A549 (cell line): ENCODE measurements at regions not wholly inside any gene's neighbourhood (a gene's known extent, or its start where the extent isn't known, plus 50 kb on each side); places are given as distances from the start of the nearest gene placed in this dataset.

Experiments
- ATAC-seq, 2 experiments: fragments of 200-7000 bp in 1 of 2; fragments of >200 bp in 1 of 2; cut with Nextera tagmentation in 1 of 2; cut with Tn5 transposase in 1 of 2; 3 replicates each; pipeline versions ENCODE4 v1.8.0 to v1.9.1; 2018 to 2020; ENCODE audit warnings: mild to moderate bottlenecking in 1 of 2, moderate library complexity in 1 of 2
- CTCF ChIA-PET: fragments of 300-600 bp; sonication (Branson Sonifier 250); formaldehyde crosslinking; extraction: SDS; loops from one replicate; lab custom pipeline; 2021; ENCODE audit warnings: antibody characterized with exemption, inconsistent platforms; lab: Yijun Ruan, JAX
- POLR2A ChIA-PET: fragments of 350-600 bp; formaldehyde crosslinking; extraction: SDS; loops from one replicate; lab custom pipeline; 2021; ENCODE audit warnings: antibody characterized with exemption, inconsistent platforms; lab: Yijun Ruan, JAX
- DNase-seq, 2 experiments: peaks; one replicate each; pipeline versions ENCODE4 v3.0.0 to v3.0.0-alpha.2; 2011 to 2016; ENCODE audit warnings: low read depth in 1 of 2, low spot score in 1 of 2
- FAIRE-seq: peaks from 2 replicates; lab custom pipeline; 2011; peaks lifted over from hg19 to GRCh38; lab: Jason Lieb, UNC
- H3K27ac ChIP-seq, 2 experiments: fragments of >200 bp; sonication (Bioruptor Twin); formaldehyde crosslinking; 3 replicates each; pipeline ENCODE4 v1.5.1; 2016 to 2017
- H3K4me1 ChIP-seq: fragments of >200 bp; sonication (Bioruptor Twin); formaldehyde crosslinking; 3 replicates; pipeline ENCODE4 v1.6.1; 2016
- H3K4me2 ChIP-seq: fragments of >200 bp; sonication (Bioruptor Twin); formaldehyde crosslinking; 3 replicates; pipeline ENCODE4 v1.6.1; 2016
- H3K4me3 ChIP-seq: fragments of >200 bp; sonication (Bioruptor Twin); formaldehyde crosslinking; 3 replicates; pipeline ENCODE4 v1.5.1; 2016
- H3K9me3 ChIP-seq: fragments of >200 bp; sonication (Bioruptor Twin); formaldehyde crosslinking; 3 replicates; pipeline ENCODE4 v1.6.1; 2016
- BHLHE40 ChIP-seq: IDR thresholded peaks from 2 replicates; pipeline ENCODE4 v1.6.1; 2012; ENCODE audit warnings: low read depth, low read length, inconsistent platforms
- CBX2 ChIP-seq: fragments of 200-600 bp; sonication (generic); IDR thresholded peaks from 2 replicates; pipeline ENCODE4 v1.6.1; 2016; ENCODE audit warnings: low read depth, mild to moderate bottlenecking, borderline replicate concordance
- CEBPB ChIP-seq, 2 experiments: fragments of >200 bp in 1 of 2; sonication (Bioruptor Twin) in 1 of 2; formaldehyde crosslinking in 1 of 2; IDR thresholded peaks; 2 replicates each; pipeline ENCODE4 v1.6.1; 2012 to 2016
- CHD2 ChIP-seq: fragments of 150-350 bp; IDR thresholded peaks from 2 replicates; pipeline ENCODE4 v1.6.1; 2014; ENCODE audit warnings: low read length; ENCODE audit not compliant: partially characterized antibody
- E2F6 ChIP-seq: IDR thresholded peaks from 2 replicates; pipeline ENCODE4 v1.6.1; 2012; ENCODE audit warnings: low read depth, borderline replicate concordance
- EHF ChIP-seq: fragments of 250-450 bp; sonication (Bioruptor Pico); IDR thresholded peaks from 2 replicates; pipeline ENCODE4 v1.5.0; 2020; ENCODE audit warnings: mild to moderate bottlenecking
- ESRRA ChIP-seq: fragments of 150-350 bp; IDR thresholded peaks from 2 replicates; pipeline ENCODE4 v1.6.1; 2014; ENCODE audit warnings: mild to moderate bottlenecking, low read length, borderline replicate concordance
- FOSB ChIP-seq: fragments of 250-450 bp; sonication (Bioruptor Pico); IDR thresholded peaks from 2 replicates; pipeline ENCODE4 v1.5.0; 2020; ENCODE audit warnings: mild to moderate bottlenecking, moderate library complexity
- GATA3 ChIP-seq: IDR thresholded peaks from 2 replicates; pipeline ENCODE4 v1.6.1; 2012; ENCODE audit warnings: borderline replicate concordance
- HES2 ChIP-seq: fragments of >200 bp; sonication (Bioruptor Twin); formaldehyde crosslinking; IDR thresholded peaks from 2 replicates; pipeline ENCODE4 v1.6.1; 2016
- HMGXB4 ChIP-seq: fragments of 250-450 bp; sonication (Bioruptor Pico); IDR thresholded peaks from 2 replicates; pipeline ENCODE4 v1.5.0; 2021; ENCODE audit warnings: mild to moderate bottlenecking, moderate library complexity, borderline replicate concordance
- HOXA7 ChIP-seq: fragments of 250-450 bp; sonication (Bioruptor Pico); IDR thresholded peaks from 2 replicates; pipeline ENCODE4 v1.5.0; 2020; ENCODE audit warnings: mild to moderate bottlenecking, moderate library complexity
- HOXB13 ChIP-seq: fragments of 250-450 bp; sonication (Bioruptor Pico); IDR thresholded peaks from 2 replicates; pipeline ENCODE4 v1.5.0; 2020; ENCODE audit warnings: low read depth, mild to moderate bottlenecking, moderate library complexity
- KDM1A ChIP-seq: fragments of 200-600 bp; sonication (generic); IDR thresholded peaks from 2 replicates; pipeline ENCODE4 v1.6.1; 2016; ENCODE audit warnings: low read depth, mild to moderate bottlenecking
- MAX ChIP-seq: IDR thresholded peaks from 2 replicates; pipeline ENCODE4 v1.6.1; 2012
- MAZ ChIP-seq: fragments of 150-350 bp; IDR thresholded peaks from 2 replicates; pipeline ENCODE4 v1.6.1; 2014; ENCODE audit warnings: antibody characterized with exemption, low read depth, low read length, borderline replicate concordance
- MYC ChIP-seq: IDR thresholded peaks from 2 replicates; pipeline ENCODE4 v1.6.1; 2012; ENCODE audit warnings: mild to moderate bottlenecking, inconsistent platforms, low read length, improper control_type of control experiment, borderline replicate concordance
- NPAS2 ChIP-seq: fragments of 250-450 bp; sonication (Bioruptor Pico); IDR thresholded peaks from 2 replicates; pipeline ENCODE4 v1.8.0; 2022; ENCODE audit warnings: mild to moderate bottlenecking, moderate library complexity, borderline replicate concordance
- PBX3 ChIP-seq: IDR thresholded peaks from 2 replicates; pipeline ENCODE4 v1.6.1; 2012
- PHF8 ChIP-seq: fragments of 200-600 bp; sonication (generic); IDR thresholded peaks from 2 replicates; pipeline ENCODE4 v1.6.1; 2016; ENCODE audit warnings: low read depth, mild to moderate bottlenecking, antibody characterized with exemption, moderate library complexity, borderline replicate concordance
- RAD21 ChIP-seq, 2 experiments: fragments of >200 bp in 1 of 2; sonication (Bioruptor Twin) in 1 of 2; formaldehyde crosslinking in 1 of 2; IDR thresholded peaks in 1 of 2; conservative IDR thresholded peaks in 1 of 2; 2 replicates in 1 of 2; 3 replicates in 1 of 2; pipeline ENCODE4 v1.6.1; 2012 to 2018; ENCODE audit warnings: inconsistent platforms in 1 of 2
- REST ChIP-seq: fragments of 200-600 bp; sonication (generic); IDR thresholded peaks from 2 replicates; pipeline ENCODE4 v1.6.1; 2016; ENCODE audit warnings: antibody characterized with exemption, mild to moderate bottlenecking, moderate library complexity
- RFX5 ChIP-seq: fragments of 450-650 bp; IDR thresholded peaks from 2 replicates; pipeline ENCODE4 v1.7.1; 2014; ENCODE audit warnings: antibody characterized with exemption, mild to moderate bottlenecking, moderate library complexity
- RNF2 ChIP-seq: fragments of 200-600 bp; sonication (generic); IDR thresholded peaks from 2 replicates; pipeline ENCODE4 v1.6.1; 2016; ENCODE audit warnings: low read depth, mild to moderate bottlenecking, antibody characterized with exemption, moderate library complexity, borderline replicate concordance
- ZNF302 ChIP-seq: fragments of 250-450 bp; sonication (Bioruptor Pico); IDR thresholded peaks from 2 replicates; pipeline ENCODE4 v1.9.0; 2021; ENCODE audit warnings: inconsistent platforms, mild to moderate bottlenecking, moderate library complexity
- ZSCAN20 ChIP-seq: fragments of 250-450 bp; sonication (Bioruptor Pico); IDR thresholded peaks from 2 replicates; pipeline ENCODE4 v1.8.0; 2022; ENCODE audit warnings: mild to moderate bottlenecking, moderate library complexity
- WGBS: methylation state at CpG from one replicate; pipeline ENCODE4 v1.1.6; 2017; ENCODE audit errors: missing lambda C conversion rate; 5-methylcytosine and 5-hydroxymethylcytosine counted together

- Histone ChIP-seq H3K4me3 (no peak overlapping the region), H3K9me3 (no peaks in the 10 kb centered on the region), H3K4me2 (no peak overlapping the region), H3K4me1 (no peaks in the 10 kb centered on the region), H3K27ac (no peak overlapping the region)
- ChIA-PET POLR2A (no interaction called here), CTCF (no interaction called here)
- ATAC-seq = no peak
- FAIRE-seq = no peak
- 9% methylated on average over 5 of the region's 5 CpGs for WGBS
- DNase-seq = no peak
- TF ChIP-seq RNF2 = no peak
- no peak for TF ChIP-seq NPAS2 (CRISPR knock-in tag)
- TF ChIP-seq EHF (CRISPR knock-in tag) = no peak
- TF ChIP-seq ESRRA = no peak
- TF ChIP-seq PHF8 = no peak
- no peak for TF ChIP-seq HMGXB4
- TF ChIP-seq RFX5 = no peak
- TF ChIP-seq REST = no peak
- no peak for TF ChIP-seq GATA3
- no peak for TF ChIP-seq MAX
- no peak for TF ChIP-seq E2F6
- TF ChIP-seq ZNF302 (CRISPR knock-in tag) = no peak
- TF ChIP-seq HOXA7 = no peak
- no peak for TF ChIP-seq KDM1A
- TF ChIP-seq RAD21 (conservative IDR thresholded peaks at IDR 0.05 in 1 of 2, IDR thresholded peaks at IDR 0.05 in 1 of 2) = no peak
- TF ChIP-seq MAZ = no peak
Observed at GRCh38 chr6:50276771-50277261, 227.1 kb upstream of the DEFB112 start.

- CTCF ChIA-PET = no interaction called here
- Histone ChIP-seq H3K4me1 (no peaks in the 10 kb centered on the region), H3K4me3 (no peak overlapping the region), H3K4me2 (no peak overlapping the region), H3K9me3 (no peaks in the 10 kb centered on the region), H3K27ac (no peak overlapping the region)
- ATAC-seq (no peak), FAIRE-seq (no peak), DNase-seq (no peak)
- 3% methylated on average over 2 of the region's 2 CpGs for WGBS
- TF ChIP-seq PBX3 (no peak), CHD2 (no peak), REST (no peak), EHF (CRISPR knock-in tag) (no peak), KDM1A (no peak), BHLHE40 (no peak), ZSCAN20 (CRISPR knock-in tag) (no peak), FOSB (CRISPR knock-in tag) (no peak), MYC (no peak), HES2 (no peak), CEBPB (IDR thresholded peaks at IDR 0.05) (no peak), CBX2 (no peak), HOXB13 (CRISPR knock-in tag) (no peak)
- POLR2A ChIA-PET = no interaction called here
Observed at GRCh38 chr6:50277774-50278173, 228.0 kb upstream of the DEFB112 start.
